NCI-H146 treated with DMSO at 0.1 percent for 48 hours (cell line): ENCODE measurements at regions not wholly inside any gene's neighbourhood (a gene's known extent, or its start where the extent isn't known, plus 50 kb on each side); places are given as distances from the start of the nearest gene placed in this dataset.
"Not testable (repeated sequence)": the region's sequence is repeated elsewhere in the genome, so short reads cannot be mapped to it uniquely, and the experiment has no call there.

Experiments used
- DNase-seq: peaks from one replicate; lab custom pipeline; 2025; ENCODE audit not compliant: unreplicated experiment; lab: John Stamatoyannopoulos, UW

DNA sequence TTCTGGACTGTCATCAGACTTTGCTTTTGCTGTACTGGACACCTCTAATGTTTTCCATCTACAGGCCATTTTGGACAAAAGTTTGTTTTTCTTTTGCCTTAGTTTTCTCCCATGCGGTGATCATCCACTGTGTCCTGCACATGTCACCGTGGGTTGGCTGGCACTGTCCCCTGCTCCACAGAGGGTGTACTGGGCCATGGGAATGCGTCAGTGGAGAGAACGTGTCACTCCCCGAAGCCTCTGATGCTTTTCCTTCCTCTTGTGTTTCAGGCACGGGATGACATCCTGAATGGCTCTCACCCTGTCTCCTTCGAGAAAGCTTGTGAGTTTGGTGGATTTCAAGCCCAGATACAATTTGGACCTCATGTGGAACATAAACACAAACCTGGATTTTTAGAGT is 385.0 kb upstream of the TPM1 start:
- DNase-seq = not testable (repeated sequence)

DNA sequence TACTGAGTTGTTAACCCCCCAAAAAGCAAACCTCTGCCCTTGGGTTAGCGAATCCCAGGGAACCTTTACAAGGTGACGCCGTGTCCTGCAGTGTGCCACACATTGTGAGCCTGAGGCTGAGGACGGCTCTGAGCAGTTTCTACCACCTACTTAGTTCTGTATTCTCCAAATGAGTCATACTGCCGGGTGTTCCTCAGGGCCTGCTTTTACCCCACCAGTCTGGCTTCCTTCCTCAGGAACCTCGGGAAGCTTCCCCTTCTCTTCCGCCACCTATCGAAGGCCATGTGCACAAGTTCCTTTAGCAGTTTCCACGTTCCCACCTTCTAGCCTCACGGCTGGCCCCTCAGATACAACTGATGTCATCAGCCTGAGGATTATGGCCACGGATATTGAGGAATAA is 384.0 kb upstream of the TPM1 start:
- no peak for DNase-seq

DNA sequence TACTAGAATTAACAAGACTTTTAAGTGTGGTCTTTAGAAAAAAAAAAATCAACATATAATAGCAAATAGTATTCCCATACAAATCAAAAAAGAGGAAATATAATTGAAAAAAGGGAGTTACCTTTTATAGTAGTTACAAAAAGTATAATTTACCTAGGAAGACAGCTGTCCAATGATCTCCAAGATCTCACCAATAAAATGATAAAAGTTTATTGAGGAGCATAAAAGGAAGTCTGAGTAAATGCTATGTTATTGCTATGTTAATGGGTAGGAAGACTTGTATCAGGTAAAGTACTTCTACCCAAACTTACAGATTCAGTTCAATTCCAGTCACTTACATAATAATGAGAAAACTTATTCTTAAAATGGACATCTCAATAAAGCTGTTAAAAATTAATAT is 379.0 kb upstream of the TPM1 start:
- DNase-seq = no peak

DNA sequence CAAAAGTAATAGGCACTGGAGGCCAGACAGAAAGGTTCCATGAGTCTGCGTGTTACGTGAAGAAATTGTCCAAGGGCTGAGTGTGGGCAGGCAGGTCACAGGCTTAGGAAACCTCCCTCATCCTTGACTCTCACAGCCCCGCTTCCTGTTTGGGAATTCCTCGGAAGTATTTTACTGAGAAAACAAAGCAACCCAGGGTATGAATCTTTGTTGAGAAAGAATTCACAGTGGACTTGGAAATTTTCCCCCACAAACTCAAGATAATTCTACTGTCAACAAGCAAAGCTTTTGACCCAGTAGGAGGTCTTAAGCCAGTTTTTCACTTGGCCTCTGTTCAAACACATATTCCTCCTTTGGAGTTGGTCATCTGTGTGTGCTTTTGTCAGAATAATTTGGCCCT is 377.1 kb upstream of the TPM1 start:
- no peak for DNase-seq

DNA sequence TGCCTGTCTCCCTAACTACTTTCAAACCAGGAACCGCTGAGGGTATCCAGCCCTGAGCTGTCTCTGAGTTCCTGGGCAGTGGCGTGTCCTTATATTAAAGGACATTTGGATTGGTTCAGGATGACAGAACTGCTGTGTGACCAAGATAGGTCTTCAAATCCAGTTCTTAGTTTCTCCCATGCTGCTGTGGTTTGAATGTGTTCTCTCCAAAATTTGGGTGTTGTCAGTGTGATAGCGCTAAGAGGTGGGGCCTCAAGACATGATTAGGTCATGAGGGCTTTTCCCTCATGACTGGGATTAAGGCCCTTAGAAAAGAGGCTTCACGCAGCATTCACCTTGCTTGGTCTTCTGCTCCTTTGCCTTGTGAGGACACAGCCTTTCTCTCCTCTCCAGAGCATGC is 376.5 kb upstream of the TPM1 start:
- DNase-seq = no peak

DNA sequence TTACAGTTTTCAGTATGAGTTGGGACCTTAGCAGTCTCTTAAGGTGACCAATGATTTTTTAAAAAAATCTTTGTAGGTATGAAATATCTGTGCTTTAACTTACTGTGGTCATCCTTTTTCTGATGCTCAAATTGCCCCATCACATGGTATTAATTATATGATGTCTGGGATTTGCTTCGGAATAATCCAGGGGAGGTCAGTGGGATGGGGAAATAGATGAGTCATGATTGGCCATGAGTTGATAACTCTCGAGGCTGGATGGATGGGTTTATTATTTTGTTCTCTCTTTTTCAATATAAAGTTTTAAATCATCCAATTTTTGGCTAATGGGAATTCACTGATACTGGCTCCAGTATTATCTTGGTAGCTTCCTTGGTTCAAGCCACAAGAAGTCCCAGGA is 370.3 kb upstream of the TPM1 start:
- no peak for DNase-seq

DNA sequence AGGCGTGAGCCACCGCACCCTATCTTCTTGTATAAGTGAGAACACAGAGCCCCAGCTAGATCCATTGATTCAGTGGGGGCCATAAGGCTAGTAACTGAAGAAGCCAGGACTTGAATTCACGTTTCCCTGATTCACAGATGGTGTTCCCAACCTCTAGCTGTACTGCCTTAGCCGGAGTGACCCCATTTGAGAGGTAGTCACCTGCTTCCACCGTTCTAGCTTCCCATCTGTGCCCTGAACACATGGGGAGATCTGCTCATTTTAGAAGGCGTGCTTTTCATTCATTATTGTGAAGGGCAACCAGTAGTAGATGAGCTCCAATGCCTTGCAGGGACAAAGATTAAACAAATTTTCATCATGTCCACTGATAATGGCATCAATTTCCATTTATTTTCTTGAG is 365.7 kb upstream of the TPM1 start:
- DNase-seq = no peak

DNA sequence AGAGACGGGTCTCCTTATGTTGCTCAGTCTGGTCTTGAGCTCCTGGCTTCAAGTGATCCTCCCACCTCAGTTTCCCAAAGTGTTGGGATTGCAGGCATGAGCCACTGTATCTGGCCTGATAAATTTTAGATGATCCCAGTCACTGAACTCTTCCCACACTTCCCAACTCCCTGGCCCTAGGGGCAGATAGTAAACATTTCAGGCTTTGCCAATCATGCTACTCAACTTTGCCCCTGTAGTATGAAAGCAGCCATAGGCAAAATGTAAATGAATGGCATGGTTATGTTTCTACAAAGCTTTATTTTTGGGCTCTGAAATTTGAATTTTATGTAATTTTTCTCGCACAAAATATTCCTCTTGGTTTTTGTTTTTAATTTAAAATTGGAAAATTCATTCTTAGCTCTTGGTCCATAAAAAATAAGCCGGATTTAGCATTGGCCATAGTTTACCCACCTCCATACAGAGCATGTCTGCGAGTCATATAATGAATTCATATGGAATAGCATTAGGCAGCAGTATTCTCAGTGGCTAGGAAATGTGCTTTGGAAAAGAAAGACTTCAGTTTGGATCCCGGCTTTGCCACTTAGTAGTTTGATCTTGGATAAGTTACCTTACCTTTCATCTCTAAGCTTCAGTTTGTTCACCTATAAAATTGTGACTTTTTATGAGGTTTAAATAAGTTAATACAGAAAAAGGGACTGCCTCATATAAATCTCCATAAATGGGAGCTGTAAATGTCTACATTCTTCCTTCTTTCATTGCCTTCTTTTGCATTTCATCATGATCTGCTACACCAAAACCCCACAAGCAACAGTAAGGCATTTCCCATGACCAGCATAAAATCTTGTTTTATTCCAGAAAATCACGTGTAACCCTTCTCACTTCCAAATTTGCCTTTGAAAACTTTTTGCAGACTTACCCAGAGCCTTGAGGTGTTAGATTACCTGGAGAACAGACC is 360.3 kb upstream of the TPM1 start:
- DNase-seq = no peak

DNA sequence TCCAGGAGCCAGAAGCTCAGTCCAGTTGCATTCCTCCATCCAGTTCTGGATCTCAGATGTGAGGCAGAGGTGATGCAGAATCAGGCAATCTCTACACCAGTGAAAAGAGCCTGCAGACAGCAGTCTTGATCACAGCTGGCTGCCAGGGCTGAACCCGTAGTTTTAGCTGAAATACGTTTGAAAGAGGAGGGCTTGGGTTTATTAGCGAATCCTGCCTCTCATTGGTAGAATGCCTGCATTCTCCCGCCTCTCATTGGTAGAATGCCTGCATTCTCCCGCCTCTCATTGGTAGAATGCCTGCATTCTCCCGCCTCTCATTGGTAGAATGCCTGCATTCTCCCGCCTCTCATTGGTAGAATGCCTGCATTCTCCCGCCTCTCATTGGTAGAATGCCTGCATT is 359.4 kb upstream of the TPM1 start:
- DNase-seq = not testable (repeated sequence)

DNA sequence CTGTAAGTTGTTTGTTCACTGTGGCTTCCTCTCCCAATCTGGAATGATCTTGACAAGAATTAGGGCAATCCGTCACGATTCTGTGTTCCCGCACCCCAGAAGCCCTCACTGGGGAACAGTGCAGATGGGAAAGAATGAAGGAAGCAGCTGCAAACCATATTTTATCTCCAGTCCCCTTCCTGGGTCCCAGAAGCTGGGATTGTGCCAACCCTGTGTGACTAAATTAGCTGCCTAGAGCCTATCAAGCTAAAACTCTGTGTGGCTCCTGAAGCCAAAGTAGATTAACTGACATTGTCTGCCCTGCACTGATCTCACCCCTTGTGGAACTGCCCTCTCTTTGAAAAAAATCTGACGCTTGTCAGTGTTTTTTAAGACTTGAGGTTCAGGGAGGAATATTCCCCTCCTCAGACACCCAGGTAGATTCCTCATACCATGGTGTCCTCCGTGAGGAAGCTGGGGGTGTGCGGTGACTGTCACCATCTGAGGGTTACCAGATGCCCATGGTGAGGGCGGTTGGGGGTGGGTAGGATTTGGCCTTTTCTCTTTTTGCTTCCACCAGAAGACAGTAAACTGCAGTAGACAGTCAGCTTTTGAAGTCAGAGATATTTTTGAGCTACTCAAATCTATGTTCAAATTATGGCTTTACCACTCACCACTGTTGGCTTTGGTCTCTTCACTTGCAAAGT is 358.3 kb upstream of the TPM1 start:
- DNase-seq = no peak

DNA sequence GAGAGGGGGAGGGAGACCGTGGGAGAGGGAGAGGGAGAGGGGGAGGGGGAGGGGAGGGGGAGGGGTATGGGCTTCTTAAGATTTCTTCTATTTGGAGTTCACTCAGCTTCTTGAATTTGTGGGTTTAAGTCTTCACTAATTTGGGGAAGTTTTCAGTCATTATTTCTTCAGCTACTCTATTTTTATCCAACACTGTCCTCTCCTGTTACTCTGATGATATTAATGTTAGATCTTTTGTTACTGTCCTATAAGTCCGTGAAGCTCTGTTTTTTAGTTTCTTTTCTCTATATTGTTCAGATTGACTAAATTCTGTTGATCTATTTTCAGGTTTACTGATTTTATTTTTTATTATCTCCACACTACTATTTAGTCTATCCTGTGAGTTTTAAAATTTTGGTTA is 351.5 kb upstream of the TPM1 start:
- no peak for DNase-seq

DNA sequence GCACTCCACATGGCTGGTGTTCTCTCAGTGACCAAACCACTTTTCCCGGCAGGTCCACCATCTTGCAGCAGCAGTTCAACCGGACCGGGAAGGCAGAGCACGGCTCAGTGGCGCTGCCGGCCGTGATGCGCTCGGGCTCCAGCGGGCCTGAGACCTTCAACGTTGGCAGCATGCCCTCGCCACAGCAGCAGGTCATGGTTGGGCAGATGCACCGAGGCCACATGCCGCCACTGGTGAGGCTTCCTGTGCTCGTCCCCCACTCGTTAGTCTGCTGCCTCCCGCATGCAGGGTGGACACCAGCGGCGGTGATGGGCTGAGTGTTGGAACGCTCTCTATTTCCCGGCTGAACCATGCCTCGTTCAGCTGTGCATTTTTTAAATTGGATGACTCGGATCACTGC is 344.9 kb upstream of the TPM1 start:
- no peak for DNase-seq

DNA sequence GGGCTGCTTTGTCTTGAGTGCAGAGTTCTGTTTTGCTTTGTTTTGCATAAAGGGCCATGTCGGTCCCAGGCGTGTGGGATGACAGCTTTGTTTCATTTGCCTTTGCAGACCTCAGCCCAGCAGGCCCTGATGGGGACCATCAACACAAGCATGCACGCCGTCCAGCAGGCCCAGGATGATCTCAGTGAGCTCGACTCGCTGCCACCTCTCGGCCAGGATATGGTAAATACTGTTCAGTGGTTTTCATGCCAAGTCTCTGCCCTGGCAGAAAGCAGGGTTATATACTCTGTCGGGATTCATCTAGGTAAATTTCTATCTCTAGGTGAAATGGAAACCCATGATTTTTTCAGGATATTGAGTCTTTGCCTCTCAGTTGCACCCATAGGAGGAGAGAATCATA is 343.9 kb upstream of the TPM1 start:
- no peak for DNase-seq

DNA sequence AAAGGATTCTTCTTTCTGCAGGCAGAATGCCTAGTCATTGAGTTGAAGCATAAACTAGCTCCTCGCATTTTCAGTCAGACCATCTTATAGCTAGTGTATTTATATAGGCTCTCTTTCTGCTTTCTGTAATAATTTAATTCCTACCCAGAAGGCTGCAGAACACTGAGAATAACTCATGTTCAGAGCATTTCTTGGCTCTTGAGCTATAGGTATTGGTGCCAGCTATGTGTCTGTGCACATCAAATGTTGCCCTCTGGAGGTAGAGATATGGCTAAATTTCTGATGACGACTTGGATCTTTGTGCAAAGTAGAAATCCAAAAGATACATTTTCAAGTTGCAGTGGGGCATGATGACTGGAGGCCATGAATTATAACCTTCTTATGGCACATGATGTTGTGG is 336.2 kb upstream of the TPM1 start:
- DNase-seq = no peak

DNA sequence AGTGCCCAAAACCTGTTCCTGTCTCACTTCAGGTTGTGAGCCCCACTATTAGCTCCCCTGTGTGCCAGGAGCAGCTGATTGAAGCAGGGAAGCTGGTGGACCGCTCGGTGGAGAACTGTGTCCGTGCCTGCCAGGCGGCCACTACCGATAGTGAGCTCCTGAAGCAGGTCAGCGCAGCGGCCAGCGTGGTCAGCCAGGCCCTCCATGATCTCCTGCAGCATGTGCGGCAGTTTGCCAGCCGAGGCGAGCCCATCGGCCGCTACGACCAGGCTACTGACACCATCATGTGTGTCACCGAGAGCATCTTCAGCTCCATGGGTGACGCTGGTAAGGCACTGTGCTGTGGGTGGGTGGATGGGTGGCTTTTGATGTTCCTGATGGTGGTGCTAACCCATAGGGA is 334.1 kb upstream of the TPM1 start:
- no peak for DNase-seq

DNA sequence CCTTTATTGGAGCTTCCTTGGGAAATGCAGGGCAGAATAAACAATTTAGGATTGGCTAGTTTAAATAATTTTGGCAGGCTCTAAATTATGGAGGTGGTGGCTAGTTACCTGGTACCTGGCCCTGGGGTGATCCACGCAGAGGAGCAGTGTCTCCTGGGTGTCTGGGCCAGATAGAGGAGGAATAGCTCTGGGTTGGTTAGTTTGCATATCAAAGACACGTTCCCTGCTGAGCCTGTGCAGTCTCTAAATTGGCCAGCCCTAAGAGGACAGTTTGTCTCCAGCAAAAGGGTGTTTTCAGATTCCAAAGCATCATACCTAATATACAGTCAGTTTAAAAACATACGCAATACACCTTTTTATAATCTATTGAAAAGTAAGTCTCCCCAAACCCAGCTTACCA is 333.3 kb upstream of the TPM1 start:
- no peak for DNase-seq

DNA sequence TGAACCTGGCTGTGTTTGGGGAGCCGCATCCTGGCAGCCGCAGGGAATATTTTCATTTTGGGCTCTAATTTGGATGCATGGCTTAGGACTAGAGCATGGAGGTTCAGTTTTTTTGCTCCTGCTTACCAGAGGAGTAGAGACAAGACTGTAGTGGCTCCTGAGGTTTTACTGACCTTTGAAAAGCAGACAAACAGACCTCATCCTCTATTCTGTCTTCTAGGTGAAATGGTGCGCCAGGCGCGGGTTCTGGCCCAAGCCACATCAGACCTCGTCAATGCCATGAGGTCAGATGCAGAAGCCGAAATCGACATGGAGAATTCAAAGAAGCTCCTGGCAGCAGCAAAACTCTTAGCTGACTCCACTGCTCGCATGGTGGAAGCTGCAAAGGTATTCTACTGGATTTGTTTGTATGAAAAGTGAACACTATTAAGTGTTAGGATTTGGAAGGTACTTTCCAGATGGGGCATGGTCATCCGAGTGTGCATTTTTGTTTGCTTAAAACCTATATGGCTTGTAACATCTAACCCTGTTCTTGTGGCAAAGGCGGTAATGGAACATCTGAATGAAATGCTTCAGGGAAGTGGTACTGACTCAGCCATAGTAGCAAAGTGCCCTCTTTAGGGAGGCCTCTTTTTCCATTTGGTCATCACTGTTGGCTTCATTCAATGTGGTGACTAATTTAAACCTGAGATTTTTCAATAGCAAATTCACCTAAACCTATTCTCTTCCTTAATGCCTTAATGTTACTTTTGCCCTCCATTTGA is 330.7 kb upstream of the TPM1 start:
- no peak for DNase-seq

DNA sequence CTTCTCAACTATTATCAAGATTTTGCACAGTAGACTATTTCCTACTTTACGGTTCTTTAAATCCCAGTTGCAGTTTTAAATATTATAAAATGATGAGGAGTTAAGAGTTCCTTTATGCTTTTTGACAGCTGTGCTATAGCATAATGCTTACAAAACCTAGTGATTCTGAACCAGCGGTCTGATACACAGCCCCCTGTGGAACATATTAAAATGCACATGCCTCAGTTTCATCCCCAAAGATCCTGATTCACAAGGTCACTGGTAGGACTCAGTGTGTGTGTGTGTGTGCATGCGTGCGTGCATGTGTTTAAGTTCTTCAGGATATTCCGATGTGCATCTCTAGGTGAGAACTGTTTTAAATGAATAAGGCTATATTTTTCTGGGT is 330.1 kb upstream of the TPM1 start:
- no peak for DNase-seq

DNA sequence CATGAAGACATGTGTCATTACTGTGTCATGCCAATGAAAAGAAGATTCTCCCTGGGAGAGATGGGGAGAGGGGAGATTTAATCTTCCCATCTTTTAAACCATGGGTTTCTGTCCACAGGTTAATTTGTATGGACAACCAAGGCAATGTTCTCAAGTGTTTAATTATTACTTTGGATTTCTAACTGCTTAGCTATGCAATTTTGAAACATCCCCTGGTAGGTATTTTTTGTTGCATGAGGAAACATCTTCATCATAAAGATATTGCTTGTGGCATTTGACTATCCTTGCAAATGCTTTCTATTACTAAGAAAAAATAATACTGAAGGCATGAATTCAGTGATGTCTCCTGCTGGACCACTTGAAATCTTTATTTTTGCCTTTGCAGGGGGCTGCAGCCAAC is 326.6 kb upstream of the TPM1 start:
- no peak for DNase-seq

DNA sequence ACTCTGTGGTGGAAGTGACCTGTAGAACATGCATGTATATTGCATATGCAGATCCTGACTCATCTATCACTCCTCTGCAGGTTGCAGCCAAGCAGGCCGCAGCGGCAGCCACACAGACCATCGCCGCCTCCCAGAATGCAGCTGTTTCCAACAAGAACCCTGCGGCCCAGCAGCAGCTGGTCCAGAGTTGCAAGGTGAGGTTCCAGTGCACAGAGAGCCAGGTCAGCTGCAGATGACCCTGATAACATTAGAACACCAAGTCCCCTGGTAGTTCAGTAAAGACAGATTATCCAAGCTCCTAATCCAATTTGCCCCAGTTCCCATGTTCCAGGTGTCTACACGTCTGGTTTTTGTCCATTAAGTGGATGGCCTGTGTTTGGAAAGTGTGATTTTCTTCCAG is 325.1 kb upstream of the TPM1 start:
- DNase-seq = no peak

DNA sequence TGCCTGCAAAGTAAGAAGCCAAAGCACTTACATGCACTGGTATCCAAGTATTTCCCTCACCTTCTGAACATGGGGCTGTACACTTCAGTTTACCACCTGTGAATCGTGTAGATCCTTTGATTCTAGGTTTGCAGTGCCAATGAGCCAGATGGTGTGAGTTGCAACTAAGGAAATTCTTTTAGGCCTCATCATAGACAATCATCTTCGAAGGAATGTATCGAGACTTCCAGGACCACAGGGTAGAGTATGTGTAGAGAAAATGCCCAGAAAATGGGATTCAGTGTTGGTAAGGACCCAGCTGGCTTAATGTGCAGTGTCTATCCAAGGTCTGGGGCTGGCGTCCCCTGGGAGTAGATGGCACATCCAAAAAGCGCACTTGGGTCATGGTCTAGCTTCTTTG is 323.2 kb upstream of the TPM1 start:
- DNase-seq = no peak

DNA sequence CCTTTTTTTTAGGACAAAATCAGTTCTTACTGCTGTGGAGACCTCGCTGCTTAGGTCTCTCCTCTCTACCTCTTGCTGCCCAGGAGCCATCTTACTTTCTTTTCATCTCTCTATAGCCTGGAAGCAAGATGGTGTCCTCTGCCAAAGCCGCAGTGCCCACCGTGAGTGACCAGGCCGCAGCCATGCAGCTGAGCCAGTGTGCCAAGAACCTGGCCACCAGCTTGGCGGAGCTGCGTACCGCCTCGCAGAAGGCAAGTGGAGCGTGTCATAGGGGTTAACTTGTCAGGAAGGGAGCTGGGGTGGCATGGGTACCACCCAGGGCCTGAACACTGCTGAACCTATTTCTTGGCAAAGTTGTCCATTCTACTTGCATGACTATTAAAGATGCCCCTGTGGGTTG is 320.3 kb upstream of the TPM1 start:
- DNase-seq = no peak
